NCI-H128 (cell line): ENCODE measurements at regions not wholly inside any gene's neighbourhood (a gene's known extent, or its start where the extent isn't known, plus 50 kb on each side); places are given as distances from the start of the nearest gene placed in this dataset.
"Not testable (repeated sequence)": the region's sequence is repeated elsewhere in the genome, so short reads cannot be mapped to it uniquely, and the experiment has no call there.

Experiments used
- DNase-seq: peaks from one replicate; lab custom pipeline; 2025; ENCODE audit not compliant: unreplicated experiment; lab: John Stamatoyannopoulos, UW

DNA sequence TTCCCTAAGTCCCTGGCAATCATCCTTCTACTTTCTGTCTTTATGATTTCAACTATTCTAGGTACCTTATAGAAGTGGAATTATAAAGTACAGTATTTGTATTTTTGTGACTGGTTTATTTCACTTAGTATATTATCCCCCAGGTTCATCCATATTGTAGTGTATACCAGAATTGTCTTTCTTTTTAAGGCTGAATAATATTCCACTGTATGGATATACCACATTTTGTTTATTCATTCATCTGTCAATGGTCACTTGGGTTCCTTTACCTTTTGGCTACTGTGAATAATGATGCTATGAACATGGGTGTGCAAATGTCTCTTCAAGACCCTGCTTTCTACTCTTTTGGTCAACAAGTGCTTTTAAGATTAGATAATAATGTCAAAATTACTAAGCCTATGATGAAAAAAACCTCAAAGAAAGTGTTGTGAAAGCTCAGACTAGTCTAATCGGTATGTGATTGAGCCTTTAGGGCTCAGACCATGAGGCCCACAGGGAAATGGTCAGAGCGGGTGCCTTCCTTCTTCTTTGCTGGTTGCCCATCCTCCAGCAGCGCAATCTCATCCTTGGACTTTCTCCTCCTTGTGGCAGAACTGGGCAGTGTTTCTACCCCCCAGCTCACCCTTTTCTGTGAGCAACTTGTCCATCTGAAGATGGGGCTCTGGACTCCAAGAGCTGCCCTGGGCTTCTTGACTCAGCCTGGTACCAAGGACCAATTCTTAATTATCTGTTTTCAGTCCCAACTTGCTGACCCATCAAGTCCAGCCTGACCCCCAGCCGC, 105.4 kb downstream of the TTC8 start:
- DNase-seq: no peak

DNA sequence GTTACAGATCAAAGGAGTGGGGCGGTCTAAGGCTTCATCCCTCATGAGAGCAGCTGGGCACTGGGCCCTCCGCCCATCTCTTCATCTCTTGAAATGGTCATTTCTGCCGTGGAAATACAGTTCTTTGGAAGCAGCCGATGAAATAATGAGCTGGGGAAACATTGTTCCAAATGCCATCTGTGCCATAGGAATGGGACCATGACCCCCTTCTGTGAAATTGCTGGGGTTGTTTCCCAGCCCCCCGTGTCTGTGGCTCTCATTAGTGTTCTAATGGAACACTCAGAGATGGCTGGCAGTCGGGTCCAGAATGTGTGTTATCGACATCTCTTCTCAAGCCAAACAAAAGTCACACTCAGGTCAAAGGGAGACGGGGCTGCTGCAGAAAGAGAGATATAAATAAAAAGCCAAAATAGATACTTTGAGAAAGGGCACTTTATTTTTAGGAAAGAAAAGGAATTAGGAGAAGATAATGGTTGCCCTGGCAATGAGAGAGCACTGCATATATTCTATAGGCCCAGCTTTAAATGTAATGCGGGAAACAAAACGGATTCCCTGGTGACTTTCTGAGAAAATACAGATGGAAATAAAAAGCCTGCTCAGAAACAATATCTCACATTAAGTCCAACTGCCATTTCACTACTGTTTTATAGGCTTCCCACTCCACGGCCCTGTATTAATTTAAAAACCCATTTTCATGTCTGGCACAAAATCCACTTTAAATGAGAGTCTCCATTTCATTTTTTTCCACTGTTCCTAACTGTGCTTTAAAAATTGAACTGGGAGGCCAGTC, 107.1 kb downstream of the TTC8 start:
- no peak for DNase-seq

DNA sequence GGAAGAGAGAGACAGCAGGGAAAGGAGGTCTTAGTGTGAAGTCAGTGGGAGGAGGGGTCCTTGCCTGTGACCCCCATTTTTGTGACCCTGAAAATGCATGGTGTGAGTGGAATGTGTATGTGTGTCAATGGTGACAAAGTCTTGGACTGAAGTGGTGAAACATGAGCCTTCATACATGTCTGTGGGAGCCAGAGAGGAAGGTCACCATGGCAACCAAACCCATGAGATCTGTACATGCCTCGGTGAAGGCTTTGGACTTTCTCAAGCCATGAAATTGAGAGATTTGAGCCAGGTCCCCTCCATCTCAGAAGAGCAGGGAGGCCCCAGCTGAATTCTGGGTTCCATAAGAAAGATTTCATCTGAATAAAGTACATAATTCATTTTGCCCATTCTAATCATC, 108.7 kb downstream of the TTC8 start:
- no peak for DNase-seq

DNA sequence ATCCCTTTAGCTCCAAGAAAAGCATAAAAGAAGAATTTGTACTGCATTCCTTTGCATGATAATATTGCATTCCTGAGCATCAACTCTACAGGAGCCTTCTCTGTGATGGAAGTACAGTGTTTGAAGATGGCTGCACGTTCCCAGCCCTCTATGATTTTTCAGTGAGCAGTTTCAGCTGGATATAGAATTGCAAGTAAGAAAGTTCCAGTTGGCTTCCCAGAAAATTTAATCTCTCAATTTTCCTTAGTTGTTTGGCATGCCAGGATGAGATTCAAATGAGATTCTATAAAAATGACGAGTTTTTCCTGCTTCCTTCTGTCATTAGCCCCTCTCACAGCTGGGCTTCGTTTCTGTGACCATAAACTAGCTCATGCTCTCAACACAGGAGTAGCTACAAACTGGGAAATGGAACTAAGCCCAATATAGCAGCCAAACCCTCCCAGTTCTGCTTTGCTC, 109.9 kb downstream of the TTC8 start:
- no peak for DNase-seq

DNA sequence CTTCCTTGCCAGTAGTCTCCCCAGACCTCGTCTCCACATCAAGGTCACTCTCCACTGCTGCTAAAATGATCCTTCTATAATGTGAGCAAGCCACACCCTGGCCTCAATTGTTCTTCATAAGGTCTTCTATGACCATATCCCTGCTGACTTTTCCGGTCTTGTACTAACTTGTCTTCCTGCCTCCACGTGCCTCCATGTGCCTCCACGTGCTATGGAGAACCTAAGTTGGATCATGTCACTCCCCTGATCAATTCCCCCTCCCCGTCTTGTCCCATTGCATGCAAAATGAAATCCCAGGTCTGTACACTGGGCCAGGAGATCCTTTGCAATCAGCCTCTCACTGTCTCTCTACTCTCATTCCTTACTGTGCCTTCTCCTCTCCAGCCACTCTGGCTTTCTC, 110.6 kb downstream of the TTC8 start:
- DNase-seq: no peak

DNA sequence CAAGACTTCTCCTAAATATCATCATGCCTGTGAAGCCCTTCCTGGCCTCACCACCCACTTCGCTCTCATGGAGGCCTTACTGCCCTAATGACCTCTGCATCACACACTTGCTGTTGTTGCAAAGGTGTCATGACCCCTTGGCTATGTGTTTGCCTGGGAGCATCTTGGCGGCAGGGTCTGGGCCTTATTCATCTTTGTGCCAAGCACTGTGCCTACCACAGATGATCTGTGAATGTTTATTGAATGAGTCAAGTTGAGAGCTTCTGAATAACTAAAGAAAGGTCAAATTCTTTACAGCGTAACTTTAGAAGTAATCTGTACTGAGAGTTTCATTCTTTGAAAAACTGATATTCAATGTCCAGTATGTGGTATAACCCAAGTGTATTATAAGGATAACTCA, 113.3 kb downstream of the TTC8 start:
- no peak for DNase-seq

DNA sequence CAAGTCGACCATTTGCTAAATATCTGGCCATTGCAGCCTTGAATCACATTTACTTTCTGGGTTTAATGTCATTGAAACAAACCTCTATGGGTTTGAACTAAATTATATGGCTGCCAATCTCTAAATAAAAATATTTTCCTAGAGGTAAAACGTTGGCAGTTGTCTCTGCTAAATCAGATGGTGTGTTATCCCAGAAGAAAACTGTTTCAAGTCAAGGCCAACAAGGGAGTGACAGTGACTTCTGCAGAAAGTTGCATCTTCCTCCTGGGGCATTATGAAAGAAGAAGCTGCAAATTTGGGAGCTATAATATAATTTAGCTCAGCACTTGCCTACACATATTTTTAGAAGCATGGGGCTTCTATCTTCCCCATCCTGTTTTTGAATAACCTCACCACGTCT, 116.2 kb downstream of the TTC8 start:
- DNase-seq: no peak

DNA sequence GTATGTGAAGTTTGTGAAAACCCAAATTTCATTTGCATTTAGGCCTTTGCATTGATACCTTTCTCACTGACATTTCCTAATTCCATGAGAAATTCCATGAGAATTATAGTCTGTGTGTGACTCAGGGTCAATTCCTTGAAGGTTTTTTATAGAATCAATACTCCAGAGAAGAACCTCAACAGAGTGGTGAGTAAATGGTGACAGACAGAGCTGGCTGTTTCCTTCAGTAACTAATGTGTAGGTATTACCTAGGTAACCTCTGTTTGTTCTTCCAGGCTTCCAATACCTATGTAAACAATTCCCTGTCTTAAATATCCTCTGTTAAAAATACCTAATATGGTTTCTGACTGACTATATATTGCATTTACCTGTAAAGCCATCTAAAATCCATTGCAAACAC, 117.0 kb downstream of the TTC8 start:
- DNase-seq: no peak

DNA sequence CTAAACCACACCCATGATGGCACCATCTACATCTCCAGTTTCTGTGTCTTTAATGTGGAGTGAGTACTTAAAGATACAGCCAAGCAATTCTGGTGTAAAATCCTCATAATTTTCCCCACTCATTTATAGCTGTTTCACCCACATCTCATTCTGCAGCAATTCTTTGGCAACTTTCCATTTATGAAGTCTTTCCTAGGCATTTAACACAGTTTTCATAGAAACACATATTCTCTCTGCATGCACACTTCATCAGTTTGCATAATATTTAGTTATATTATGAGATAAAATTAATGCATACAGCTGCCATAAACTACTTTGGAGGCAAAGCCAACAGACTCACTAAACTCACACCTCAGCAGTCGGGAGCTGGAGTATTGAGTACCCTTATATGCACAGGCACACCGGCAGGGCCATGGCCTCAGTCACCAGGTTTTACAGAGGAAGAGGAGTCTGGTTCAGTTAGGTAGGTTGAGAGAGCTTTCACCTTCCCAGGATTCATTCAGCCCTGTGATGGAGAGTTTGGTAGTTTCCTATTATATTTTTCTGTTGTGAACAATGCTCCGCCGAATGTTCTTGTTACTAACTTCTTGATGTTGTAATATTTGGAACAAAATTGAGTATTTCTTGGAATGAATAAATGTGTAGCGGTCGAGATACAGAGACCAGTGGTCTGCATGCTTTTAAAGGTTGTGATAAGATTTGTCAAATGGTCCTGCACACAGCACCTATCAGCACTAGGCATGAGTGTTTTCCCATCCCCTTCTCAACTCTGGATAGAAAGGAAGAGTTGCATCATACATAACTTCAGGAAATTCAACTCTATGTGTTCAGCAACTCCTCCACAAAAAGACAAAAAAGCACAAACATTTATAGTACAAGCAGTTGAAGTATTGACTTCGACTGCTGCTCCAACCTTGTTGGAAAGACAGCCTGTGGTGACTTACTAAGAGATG, 123.5 kb downstream of the TTC8 start:
- DNase-seq: no peak

DNA sequence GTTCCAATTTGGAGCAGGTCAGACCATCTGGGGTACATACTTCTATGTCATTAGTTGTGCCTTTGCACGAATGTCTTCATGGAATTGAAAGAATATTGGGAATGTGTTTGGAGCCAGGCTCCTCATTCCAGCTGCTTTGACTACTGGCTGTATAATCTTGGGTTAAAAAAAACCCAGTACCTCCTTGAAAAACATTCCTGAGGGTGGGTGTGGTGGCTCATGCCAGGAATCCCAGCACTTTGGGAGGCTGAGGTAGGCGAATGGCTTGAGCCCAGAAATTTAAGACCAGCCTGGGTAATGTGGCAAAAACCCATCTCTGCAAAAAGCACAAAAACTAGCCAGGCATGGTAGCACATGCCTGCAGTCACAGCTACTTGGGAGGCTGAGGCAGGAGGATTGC, 125.6 kb downstream of the TTC8 start:
- DNase-seq: no peak

DNA sequence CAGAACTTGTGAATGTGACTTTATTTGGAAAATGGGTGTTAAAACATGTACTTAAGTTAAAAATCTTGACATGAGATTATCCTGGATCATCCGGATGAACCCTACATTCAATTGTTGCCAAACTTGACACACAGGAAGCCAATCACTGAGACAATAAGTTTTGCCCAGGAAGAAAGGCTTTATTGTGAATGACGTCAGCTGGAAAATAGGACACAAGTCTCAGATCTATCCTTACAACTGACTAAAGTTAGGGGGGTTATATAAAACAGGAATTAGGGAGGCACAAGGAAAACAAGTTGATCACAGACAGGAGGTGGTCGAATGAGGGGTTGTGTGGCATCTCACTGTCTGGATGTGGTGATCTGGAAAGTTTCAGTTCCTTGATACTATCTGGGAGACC, 126.9 kb downstream of the TTC8 start:
- no peak for DNase-seq

DNA sequence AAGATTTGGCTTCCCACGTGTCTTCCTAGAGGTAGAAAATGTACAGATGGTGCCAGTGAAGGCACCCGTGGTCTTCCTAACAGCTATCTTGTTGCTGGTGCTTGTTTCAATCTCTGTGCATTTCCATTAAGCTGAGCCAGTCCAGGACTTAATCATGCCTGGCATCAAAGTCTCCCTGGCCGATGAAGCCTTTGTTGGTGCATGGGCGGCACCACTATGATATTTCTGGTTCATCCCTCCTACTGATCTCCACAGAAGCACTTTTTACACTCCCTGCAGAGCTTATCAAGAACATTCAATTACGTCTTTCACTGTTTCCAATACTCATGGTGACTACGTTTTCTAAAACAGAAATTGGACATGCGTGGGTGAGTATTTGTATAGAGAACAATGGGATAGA, 128.4 kb downstream of the TTC8 start:
- DNase-seq: no peak

DNA sequence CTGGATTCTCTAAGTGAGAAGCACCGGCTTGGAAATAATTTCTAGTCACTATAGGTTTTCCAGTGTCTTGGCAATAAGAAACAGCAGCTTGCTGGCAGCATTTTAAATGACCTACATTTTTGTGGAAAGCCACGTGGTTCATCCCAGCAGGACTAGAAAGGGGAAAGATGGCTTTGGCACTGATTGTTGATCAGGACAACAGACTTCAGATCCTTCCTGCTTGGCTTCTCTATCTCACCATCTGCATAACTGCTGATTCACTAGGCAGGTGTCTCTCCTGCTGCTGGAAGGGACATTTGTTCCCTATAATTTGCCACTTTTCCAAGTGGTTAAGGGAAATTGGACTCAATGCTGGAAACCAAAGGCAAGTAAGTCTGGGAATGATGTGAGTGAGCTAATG, 131.0 kb downstream of the TTC8 start:
- no peak for DNase-seq

DNA sequence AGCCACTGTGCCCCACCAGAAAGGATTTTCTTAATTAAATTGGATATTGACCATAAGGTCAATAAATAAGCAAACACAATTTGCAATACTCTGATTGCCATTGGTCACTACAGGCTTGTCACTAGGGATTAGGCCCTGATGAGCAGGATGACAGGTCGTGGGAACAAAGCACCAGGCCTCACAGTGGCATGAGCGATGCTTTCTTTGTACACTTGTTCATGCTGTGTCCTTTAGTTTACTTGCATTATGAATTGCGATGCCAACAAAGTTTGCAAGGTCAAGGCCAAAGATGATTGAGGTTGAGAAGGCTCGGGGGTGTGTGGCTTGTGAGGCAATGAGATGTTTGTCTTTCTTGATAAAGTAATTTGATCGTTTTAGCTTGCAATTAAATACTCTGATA, 136.0 kb downstream of the TTC8 start:
- DNase-seq: no peak

DNA sequence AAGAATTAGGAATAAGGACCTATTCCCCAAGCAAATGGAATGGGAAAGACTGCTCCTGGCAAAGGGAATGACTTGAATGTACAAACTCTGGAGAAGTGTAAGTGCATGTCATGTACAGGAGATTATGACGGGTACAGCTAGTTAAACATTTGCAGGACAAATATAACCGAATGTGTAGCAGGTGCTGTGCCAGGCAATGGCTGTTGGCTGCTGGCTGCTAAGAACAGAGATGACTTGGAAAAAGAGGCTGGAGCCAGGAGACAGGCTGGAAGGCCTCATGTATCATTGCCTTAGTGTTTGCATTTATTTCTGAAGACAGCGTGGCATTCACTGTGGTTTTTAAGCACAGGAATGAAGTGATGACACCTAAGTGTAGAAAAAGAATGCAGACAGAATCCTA, 136.8 kb downstream of the TTC8 start:
- DNase-seq: no peak

DNA sequence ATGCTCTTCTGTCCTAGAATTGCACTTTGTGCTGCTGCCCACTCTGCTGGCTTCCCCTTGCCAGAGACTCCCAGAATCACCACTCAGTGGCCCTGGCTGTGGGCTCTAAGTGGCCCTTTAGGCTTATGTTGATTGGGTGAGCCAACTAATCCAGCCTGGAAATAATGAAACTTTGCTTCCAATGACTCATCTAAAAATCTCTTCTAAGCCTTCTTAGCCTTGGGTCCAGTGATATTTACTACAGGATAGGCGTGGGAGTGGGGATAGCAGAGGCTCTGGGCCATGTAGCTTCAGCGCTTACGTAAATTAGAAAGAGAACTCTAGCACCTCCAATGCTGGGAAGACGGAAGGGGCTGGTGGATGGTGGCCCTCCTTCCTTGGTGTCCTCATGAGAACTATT, 137.9 kb downstream of the TTC8 start:
- DNase-seq: no peak

DNA sequence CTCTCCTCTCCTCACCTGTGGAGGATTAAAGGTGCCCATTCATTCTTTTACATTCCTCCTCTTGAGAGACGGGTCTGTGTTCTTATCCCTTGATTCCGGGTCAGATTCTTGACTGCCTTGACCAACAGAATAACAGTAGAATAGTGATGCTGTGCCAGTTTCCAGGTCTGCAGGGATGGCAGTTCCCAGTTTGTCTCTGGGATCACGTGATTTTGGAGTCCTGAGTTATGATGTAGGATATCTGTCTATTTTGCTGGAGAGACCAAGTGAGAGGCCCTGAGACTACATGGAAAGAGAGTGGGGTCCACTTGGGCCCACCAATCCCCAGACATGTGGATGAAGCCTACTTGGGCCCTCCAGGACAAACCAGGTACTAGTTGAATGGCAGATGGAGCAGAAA, 142.8 kb downstream of the TTC8 start:
- DNase-seq: no peak

DNA sequence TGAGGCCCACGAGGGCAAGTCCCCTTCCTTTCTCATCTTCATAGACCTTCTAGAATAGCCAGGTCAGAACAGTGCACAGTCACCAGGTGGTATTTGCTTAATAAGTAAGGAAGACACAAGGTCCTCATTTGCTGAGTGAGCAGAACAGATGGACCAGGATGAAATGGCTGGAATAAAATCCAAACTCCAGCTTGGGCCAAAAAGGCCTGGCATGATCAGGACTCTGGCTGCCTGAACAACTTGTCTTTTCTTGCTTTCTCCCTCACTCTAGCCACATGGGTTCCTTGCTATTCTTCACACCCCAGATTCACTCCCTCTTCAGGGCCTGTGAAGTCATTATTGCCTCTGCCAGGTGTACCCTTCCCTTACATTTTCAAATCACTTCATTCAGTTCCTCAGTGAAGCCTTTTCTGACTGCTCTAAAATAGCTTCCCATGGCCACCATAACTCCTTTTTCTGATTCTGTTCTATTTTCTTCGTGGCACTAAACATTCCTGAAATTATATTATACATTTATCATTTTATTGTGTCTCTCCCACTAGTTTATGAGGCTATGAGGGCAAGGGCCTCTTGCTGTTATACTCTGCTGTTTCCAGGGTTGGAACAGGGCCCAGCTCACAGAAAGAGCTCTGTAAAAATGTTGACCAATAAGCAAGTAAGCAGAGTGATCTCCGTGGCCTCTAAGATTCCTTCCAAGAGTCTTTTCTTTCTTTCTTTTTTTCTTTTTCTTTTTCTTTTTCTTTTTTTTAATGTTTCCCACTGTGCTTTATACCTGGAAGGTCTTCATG, 150.8 kb downstream of the TTC8 start:
- DNase-seq: no peak

DNA sequence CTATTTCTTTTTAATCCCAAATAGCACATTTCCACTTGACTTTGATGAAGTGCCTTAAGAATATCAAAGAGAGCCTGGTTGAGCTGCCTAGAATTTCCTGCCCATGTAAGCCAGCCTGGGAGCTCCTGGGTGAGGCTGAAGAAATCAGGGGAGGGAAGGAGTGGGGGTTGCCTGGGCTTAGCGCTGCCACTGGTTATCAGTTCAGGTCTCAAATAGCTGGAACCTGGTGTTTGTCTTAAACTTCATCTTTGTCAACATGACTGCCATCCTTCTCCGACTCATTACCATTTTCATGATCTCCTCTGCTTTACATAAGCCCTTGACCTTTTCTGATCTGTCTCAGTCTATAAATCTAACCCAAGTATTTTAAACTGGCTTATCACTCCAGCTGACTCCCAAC, 151.5 kb downstream of the TTC8 start:
- no peak for DNase-seq

DNA sequence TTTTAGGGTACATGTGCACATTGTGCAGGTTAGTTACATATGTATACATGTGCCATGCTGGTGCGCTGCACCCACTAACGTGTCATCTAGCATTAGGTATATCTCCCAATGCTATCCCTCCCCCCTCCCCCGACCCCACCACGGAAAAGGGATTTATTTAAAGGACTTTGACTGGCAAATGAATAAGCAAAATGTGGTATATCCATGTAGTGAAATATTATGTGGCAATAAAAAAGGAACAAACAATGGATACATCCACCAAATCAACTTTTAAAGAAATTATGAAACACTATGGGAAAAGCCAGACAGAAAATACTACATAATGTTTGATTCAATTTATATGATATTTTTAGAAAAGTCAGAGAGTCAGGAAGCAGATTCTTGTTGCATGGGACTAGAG, 156.5 kb downstream of the TTC8 start:
- not testable (repeated sequence) for DNase-seq

DNA sequence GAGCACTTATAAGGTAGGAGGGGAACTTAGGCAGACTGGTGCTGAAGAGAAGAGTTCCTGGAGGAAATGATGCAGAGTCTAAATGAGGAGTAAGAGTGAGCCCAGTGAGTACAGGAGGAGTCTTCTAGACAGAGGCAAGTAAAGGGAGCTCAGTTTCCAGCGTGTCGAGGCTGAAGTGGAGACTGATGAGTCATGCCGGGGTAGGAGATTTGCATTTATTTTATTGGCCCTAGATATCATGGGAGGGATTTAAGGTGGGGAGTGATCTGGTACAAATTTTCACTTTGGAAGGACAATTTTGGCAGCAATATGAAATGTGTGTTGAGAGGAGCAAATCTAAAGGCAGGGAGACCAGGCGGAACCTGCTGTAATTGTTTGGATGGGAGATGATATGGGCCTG, 157.5 kb downstream of the TTC8 start:
- no peak for DNase-seq
